ENCODE measurements at regions not wholly inside any gene's neighbourhood (a gene's known extent, or its start where the extent isn't known, plus 50 kb on each side); places are given as distances from the start of the nearest gene placed in this dataset.

GRCh38 chr11:18878211-18878610, 61.0 kb downstream of the MRGPRX1 start:
- Histone ChIP-seq H3K27me3 (ENCODE audit: control insufficient read depth in 1 of 2, insufficient read depth in 2 of 2, low read length in 2 of 2) (no peaks in the 10 kb centered on the region), H3K4me2 (ENCODE audit: low read depth, low read length) (no peak overlapping the region), H3K36me3 (replicated peaks in 1 of 2; ENCODE audit: control insufficient read depth in 1 of 2, insufficient read depth in 2 of 2, low read length in 2 of 2) (no peaks in the 10 kb centered on the region), H3K4me3 (replicated peaks in 1 of 3; ENCODE audit: insufficient read depth in 1 of 3, low read depth in 2 of 3, low read length in 3 of 3) (no peak overlapping the region), H3K27ac (ENCODE audit: extremely low read length, insufficient read depth, low read length) (no peak overlapping the region), H4K20me1 (ENCODE audit: insufficient read depth, low read length) (no peaks in the 10 kb centered on the region), H2AFZ (ENCODE audit: low read length) (no peak overlapping the region), H3K9ac (ENCODE audit: insufficient read depth, low read depth, low read length) (no peak overlapping the region), H3K9me3 (ENCODE audit: low read length) (no peaks in the 10 kb centered on the region), H3K79me2 (ENCODE audit: insufficient read depth, low read length) (no peaks in the 10 kb centered on the region), H3K4me1 (ENCODE audit: insufficient read depth, low read length) (no peaks in the 10 kb centered on the region)
- in situ Hi-C loops (cut with HindIII; ENCODE audit: extremely low pct_ligation_motif_present, low pct_unique_long_range_greater_than_20kb): no loop called here
- no peak for TF ChIP-seq ZBTB34 (CRISPR knock-in tag; IDR thresholded peaks at IDR 0.05)
- no peak for TF ChIP-seq ZNF441 (CRISPR knock-in tag; IDR thresholded peaks at IDR 0.05; ENCODE audit: borderline replicate concordance)
- no peak for TF ChIP-seq ZNF614 (CRISPR knock-in tag; IDR thresholded peaks at IDR 0.05; ENCODE audit: borderline replicate concordance)
- FAIRE-seq (no peak), ATAC-seq (no peak), DNase-seq (ENCODE audit: low spot score) (no peak)
- ChIA-PET CTCF (ENCODE audit: low intra/inter-chr PET ratio, low total read pairs) (no interaction called here), POLR2A (no interaction called here)
- BruUV-seq (replicated peaks): no TSS peak
- intact Hi-C loops (cut with micrococcal nuclease; ENCODE audit: unreplicated experiment): no loop called here
- WGBS (ENCODE audit: low lambda C conversion rate): 8% methylated on average over 5 of the region's 5 CpGs

- no peak overlapping the region for H3K9ac ChIP-seq (ENCODE audit: insufficient read depth, low read depth, low read length)
- H3K4me1 ChIP-seq (ENCODE audit: insufficient read depth, low read length): no peaks in the 10 kb centered on the region
- no peak overlapping the region for H3K27ac ChIP-seq (ENCODE audit: extremely low read length, insufficient read depth, low read length)
- no peaks in the 10 kb centered on the region for H3K79me2 ChIP-seq (ENCODE audit: insufficient read depth, low read length)
- peaks cover 2 to 20% of the 10 kb centered on the region in 2 experiments; a peak in 4 of 5 replicates for H3K27me3 ChIP-seq (ENCODE audit: control insufficient read depth in 1 of 2, insufficient read depth in 2 of 2, low read length in 2 of 2)
- POLR2A ChIA-PET: no interaction called here
- intact Hi-C loops (cut with micrococcal nuclease; ENCODE audit: unreplicated experiment): no loop called here
- 75% methylated on average over 2 of the region's 2 CpGs for WGBS (ENCODE audit: low lambda C conversion rate)
- no peak overlapping the region for H3K4me2 ChIP-seq (ENCODE audit: low read depth, low read length)
- no peaks in the 10 kb centered on the region for H3K9me3 ChIP-seq (ENCODE audit: low read length)
- in situ Hi-C loops (cut with HindIII; ENCODE audit: extremely low pct_ligation_motif_present, low pct_unique_long_range_greater_than_20kb): no loop called here
- no peaks in the 10 kb centered on the region for H4K20me1 ChIP-seq (ENCODE audit: insufficient read depth, low read length)
- CTCF ChIA-PET (ENCODE audit: low intra/inter-chr PET ratio, low total read pairs): no interaction called here
- no peaks in the 10 kb centered on the region for H3K36me3 ChIP-seq (replicated peaks in 1 of 2; ENCODE audit: control insufficient read depth in 1 of 2, insufficient read depth in 2 of 2, low read length in 2 of 2)
- H2AFZ ChIP-seq (ENCODE audit: low read length): no peak overlapping the region
- no peak overlapping the region for H3K4me3 ChIP-seq (replicated peaks in 1 of 3; ENCODE audit: insufficient read depth in 1 of 3, low read depth in 2 of 3, low read length in 3 of 3)
- ATAC-seq (no peak), DNase-seq (ENCODE audit: low spot score) (no peak), FAIRE-seq (no peak)
- no TSS peak for BruUV-seq (replicated peaks)
- TF ChIP-seq AKNA (CRISPR knock-in tag; IDR thresholded peaks at IDR 0.05; ENCODE audit: borderline replicate concordance): no peak
- TF ChIP-seq PRDM10 (CRISPR knock-in tag; IDR thresholded peaks at IDR 0.05; ENCODE audit: low read depth): no peak
These were observed 73.3 kb downstream of the MRGPRX1 start for GRCh38 chr11:18865951-18866350.

Data from HepG2 (cell line).